Activated CD8-positive, alpha-beta memory T cell treated with anti-CD3 and anti-CD28 coated beads, Interleukin-2, amount 50 U/mL, for 1 hour (primary cell): ENCODE measurements at regions not wholly inside any gene's neighbourhood (a gene's known extent, or its start where the extent isn't known, plus 50 kb on each side); places are given as distances from the start of the nearest gene placed in this dataset.

Experiments
- DNase-seq: peaks from one replicate; pipeline ENCODE4 v3.0.0-alpha.2; 2020; ENCODE audit errors: extremely low read depth

DNA sequence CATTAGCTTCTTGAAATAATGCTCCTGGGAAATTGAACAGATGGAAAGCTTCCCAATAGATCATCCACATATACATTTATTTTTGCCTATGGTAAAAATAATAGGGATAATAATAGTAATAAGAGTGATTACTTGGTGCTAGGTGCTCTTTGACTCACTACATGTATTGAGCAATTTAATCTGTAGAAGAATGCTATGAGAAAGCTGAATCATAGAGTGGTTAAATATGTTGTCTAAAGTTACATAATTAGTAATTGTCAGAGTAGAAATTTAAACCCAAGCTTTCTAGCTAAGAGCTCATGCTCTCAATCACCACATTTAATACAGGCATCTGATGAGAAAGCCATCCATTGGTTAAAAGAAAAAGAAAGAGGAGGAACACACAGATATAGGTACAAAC lies 590.5 kb upstream of the SLC8A1 start:
- no peak for DNase-seq

DNA sequence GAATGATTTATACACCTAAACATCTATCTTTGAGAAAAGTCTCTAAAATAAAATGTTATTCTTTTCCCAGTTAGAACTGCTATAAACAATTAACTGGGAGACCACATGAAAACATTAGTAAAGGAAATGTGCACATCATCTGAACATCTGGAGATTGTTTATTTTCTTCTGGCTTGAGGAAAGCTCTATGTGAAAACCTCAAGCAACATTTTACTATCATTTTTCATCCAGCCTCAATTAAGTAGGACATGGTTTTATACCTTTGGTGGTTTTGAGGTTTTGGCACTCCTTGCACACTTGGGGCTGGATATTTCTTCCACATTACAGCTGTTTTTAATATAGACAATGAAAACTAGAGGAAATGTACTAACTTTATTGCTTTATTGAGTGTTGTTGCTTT lies 609.5 kb upstream of the SLC8A1 start:
- no peak for DNase-seq

GRCh38 chr2:41062336-41062735 lies 610.4 kb upstream of the SLC8A1 start:
- DNase-seq: no peak

DNA sequence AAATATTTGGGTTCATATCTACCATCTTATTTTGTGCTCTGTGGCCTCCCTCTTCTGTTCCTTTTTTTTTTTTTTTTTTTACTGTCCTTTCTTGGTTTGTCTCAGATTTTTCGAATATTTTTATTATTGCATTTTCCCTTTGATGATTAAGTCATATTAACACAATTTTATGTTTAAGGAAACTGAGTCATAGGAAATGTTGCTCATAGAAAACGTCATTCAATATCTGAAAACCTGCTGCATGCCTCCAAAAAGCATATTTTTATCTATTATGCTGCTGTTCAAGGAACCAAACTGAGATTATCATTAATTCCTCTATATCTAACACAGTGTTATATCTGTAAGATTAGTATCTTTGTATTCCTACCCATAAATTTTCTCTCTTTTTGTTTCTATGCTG lies 614.3 kb upstream of the SLC8A1 start:
- no peak for DNase-seq

GRCh38 chr2:41068740-41069139 lies 616.9 kb upstream of the SLC8A1 start:
- DNase-seq: no peak

DNA sequence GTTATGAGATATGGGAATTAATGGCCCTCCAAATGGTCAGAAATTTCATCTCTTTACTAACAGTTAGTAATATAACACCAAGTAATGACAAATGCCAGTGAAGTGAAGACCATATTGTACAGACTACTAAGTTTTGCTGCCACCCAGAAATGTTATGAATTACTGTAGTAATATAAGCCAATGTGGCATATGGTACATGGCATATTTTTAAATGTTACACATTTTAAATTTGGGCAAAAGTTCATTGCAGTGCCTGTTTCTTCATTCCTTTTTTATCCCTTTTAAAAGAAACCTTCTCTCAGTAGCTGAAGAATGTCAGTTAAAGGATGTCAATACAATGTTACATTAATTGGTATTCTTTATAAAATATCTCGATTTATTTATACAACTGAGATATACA lies 626.5 kb upstream of the SLC8A1 start:
- DNase-seq: no peak

- no peak for DNase-seq
These were observed 627.1 kb upstream of the SLC8A1 start for GRCh38 chr2:41079011-41079410.

- DNase-seq: no peak
These were observed 632.4 kb upstream of the SLC8A1 start for GRCh38 chr2:41084321-41084720.

DNA sequence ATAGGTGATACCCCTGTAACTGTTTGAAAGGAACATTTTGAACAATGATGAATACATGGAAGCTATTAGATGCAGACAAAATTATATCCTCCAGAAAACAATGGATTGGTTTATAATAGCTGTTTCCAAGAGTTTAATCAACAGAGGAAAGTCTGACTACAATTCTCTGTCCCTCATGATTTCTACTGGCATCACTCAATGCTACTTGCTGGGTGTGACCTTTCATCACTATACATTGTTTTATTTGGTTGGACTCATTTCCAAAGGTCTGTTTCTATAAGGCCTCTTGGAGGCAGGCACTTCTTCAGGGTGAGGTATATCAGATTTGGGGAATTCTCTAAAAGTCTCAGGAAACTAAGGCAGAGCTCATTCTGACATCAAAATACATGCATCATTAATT lies 636.1 kb upstream of the SLC8A1 start:
- no peak for DNase-seq

DNA sequence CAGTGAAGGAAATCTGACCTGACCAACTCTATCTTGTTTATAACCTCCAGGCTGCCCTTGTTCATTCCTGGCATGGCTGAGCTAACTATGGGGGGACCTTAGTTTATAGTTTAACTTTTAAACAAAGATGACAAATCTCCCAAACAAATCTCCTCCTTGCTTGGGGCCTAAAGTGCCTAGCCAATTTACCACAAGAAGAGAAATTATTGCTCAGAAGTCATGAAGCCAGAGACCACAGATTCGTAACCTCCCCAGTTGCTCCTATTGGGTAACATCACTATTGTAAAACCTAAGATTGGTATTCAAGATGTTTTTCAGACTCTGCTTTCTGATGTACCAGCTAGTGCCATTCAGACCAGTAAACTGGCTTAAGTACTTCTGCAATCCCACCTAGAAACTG lies 649.4 kb upstream of the SLC8A1 start:
- DNase-seq: no peak

DNA sequence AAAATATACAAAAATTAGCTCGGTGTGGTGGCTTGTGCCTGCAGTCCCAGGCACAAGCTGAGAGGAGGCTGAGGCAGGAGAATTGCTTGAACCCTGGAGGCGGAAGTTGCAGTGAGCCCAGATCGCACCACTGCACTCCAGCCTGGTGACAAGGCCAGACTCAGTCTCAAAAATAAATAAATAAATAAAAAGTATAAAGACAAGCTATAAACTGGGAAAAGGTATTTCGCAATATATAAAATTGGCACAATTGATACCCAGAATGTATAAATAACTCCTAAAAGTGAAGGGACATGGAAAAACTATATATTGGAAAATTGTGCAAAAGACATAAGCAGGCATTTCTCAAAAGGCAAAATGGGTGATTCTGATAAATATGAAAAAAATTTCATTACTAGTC lies 657.9 kb upstream of the SLC8A1 start:
- DNase-seq: no peak

DNA sequence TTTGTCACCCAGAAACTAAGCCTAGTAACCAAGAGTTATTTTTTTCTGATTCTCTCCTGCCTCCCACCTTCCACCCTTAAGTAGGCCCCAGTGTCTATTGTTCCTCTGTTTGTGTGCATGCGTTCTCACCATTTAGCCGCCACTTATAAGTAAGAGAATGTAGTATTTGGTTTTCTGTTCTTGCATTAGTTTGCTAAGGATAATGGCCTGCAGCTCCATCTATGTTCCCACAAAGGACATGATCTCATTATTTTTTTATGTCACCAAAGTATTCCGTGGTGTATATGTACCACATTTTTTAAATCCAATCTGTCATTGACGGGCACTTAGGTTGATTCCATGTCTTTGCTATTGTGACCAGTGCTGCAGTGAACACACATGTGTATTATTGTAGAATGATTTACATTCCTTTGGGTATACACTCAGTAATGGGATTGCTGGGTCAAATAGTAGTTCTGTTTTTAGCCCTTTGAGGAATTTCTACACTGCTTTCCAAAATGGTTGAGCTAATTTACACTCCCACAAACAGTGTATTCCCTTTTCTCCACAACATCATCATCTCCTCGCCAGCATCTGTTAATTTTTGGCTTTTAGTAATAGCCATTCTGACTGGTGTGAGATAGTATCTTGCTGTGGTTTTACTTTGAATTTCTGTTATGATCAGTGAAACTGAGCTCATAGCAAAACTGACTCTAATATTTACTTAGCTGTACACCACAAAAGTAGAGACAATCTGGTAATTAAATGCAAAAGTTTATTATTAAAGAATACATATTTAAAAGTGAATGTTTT lies 660.1 kb upstream of the SLC8A1 start:
- DNase-seq: no peak

DNA sequence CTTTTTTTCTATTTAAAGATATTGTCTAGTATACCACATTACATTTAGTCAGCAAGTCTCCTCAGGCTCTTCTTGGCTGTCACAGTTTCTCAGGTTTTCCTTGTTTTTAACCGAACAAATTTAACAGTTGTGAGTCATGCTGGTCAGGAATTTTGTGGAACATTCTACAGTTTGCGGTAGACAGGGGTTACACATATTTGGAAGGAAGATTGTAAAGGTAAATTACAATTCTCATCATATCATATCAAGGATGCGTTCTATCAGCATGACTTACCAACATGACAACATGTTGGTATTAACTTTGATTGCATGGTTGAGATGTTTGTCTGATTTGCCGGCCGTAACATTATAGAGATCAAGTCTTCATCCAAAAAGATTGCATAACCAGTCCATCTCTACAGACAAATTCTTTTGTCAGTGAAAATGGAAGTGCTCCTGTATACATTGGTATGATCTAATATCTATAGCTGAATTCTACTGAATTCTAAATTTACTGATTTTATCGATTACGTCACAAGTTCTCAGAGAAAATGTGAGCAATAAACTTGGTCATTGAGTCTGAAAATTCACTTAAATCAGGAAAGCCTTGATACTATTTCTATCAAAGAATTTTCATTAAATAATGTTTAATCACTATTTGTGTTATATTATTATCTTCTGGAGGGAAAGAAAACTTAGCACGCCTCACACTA lies 664.4 kb upstream of the SLC8A1 start:
- no peak for DNase-seq

DNA sequence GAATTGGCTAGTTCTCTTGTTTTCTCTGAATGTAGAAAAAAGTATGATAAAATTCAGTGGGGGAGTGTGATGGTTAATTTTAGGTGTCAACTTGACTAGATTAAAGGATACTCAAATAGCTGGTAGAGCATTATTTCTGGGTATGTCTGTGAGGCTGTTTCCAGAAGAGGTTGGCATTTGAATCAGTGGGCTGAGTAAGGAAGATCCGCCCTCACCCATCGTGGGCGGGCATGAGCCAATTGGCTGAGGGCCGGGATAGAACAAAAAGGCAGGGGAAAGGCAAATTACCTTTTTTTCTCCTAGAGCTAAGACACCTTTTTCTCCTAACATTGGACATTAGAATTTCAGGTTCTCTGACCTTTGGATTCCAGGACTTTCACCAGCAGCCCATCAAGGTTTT lies 667.6 kb upstream of the SLC8A1 start:
- DNase-seq: no peak

- DNase-seq: no peak
These were observed 671.5 kb upstream of the SLC8A1 start for GRCh38 chr2:41123341-41123740.

DNA sequence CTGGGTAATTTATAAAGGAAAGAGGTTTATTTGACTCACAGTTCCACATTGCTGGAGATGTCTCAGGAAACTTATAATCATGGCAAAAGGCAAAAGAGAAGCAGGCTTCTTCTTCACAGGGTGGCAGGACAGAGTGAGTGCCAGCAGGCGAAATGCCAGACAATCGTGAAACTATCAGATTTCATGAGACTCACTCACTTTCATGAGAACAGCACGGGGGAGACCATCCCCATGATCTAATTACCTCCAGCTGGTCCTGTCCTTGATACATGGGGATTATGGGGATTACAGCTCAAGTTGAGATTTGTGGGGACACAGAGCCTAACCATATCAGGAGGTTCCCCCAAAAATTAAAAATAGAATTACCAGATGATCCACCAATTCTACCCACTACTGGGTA lies 675.5 kb upstream of the SLC8A1 start:
- no peak for DNase-seq

DNA sequence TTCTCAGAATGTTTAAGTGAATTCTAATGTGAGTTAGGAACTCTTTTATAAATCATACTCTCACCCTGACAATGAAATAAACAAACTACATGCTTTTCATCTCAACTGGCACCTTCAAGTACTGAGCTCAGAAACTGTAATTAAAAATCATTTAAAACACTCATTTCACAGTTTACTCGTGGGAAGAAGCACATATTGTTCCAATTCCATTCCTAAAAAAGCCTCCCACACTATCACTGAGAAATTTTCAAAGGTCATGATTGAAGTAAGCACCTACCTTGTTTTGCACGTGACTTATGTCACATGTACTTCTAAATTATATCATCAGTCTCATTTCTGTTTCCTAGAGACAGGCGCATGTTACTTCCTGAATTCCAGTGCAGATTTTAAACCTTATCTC lies 678.1 kb upstream of the SLC8A1 start:
- no peak for DNase-seq

DNA sequence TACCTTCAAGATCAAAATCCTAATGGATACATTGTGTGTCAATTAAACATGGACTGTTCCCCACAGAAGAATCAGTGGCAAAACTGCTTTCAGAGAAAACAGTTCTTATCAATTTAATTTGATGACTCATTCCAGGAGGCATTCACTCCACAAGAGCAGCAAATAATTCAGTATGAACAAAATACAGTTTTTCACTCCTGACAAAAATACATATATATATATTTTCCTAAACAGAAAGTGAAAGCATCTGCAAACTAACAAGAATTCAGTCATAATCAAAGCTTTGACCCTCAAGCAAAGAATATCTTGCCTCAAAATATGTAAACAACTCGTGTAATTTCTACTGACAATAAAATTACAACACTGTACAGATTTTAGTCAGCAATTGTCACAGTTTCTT lies 685.1 kb upstream of the SLC8A1 start:
- no peak for DNase-seq

GRCh38 chr2:41141146-41141791 lies 689.4 kb upstream of the SLC8A1 start:
- no peak for DNase-seq

DNA sequence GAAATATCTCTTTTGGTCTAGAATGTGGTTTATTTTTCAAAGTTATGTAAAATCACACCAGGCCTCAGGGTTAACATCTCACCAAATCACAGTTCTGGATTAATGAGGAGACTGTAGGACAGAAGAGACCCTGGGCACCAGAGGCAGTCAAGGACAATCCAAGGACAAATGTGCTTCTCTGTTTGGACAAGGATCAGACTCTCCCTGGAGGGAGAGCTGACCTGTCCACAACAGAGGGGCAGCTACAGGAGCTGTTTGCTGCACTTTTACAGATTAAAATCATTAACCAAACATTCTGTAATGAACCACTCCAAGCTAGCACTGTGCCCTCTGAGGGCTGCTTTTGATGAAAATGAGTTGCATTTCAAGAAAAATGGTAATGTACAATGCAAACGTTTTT lies 690.6 kb upstream of the SLC8A1 start:
- DNase-seq: no peak

- no peak for DNase-seq
These were observed 693.2 kb upstream of the SLC8A1 start for GRCh38 chr2:41145066-41145465.

DNA sequence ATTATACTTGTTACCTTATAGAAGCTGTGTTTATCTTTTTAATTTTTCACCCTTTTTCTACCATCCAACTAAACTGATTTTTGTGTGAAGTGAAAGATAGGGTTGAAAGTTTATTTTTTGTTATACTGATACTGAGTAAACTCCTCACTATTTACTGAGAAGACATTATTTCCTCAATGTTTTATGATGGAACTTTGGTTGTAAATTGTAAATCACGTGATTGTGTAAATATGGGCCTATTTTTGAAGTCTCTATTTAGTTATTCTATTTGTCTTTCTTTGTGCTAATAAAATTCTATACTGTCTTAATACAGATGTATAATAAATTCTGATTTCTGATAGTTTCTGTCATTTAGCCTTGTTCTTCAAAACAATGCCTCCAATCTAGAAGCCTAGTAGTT lies 697.2 kb upstream of the SLC8A1 start:
- no peak for DNase-seq

GRCh38 chr2:41151746-41152145 lies 699.9 kb upstream of the SLC8A1 start:
- no peak for DNase-seq
